DND-41 (cell line): ENCODE measurements at regions not wholly inside any gene's neighbourhood (a gene's known extent, or its start where the extent isn't known, plus 50 kb on each side); places are given as distances from the start of the nearest gene placed in this dataset.
"Not testable (repeated sequence)": the region's sequence is repeated elsewhere in the genome, so short reads cannot be mapped to it uniquely, and the experiment has no call there.

Experiments
- ATAC-seq: fragments of 200-7000 bp; cut with Tn5 transposase; 3 replicates; pipeline ENCODE4 v1.9.1; 2021; ENCODE audit warnings: low read depth; ENCODE audit not compliant: insufficient read depth
- DNase-seq: peaks from one replicate; pipeline ENCODE4 v3.0.0-alpha.2; 2020
- H2AFZ ChIP-seq: 2 replicates; pipeline ENCODE4 v1.6.0; 2012; ENCODE audit warnings: low read depth, low read length
- H3K27ac ChIP-seq: 2 replicates; pipeline ENCODE4 v1.5.1; 2012; ENCODE audit warnings: low read length, inconsistent platforms
- H3K27me3 ChIP-seq: fragments of 200-600 bp; sonication (generic); 2 replicates; pipeline ENCODE4 v1.6.0; 2012; ENCODE audit warnings: low read length, mild to moderate bottlenecking, inconsistent platforms; ENCODE audit not compliant: insufficient read depth, poor library complexity
- H3K36me3 ChIP-seq: 2 replicates; pipeline ENCODE4 v1.5.1; 2012; ENCODE audit warnings: low read length, inconsistent platforms; ENCODE audit not compliant: insufficient read depth
- H3K4me1 ChIP-seq: 2 replicates; pipeline ENCODE4 v1.5.1; 2012; ENCODE audit warnings: mild to moderate bottlenecking, low read length; ENCODE audit not compliant: insufficient read depth
- H3K4me2 ChIP-seq: 2 replicates; pipeline ENCODE4 v1.6.0; 2012; ENCODE audit warnings: mild to moderate bottlenecking, moderate library complexity, low read length, inconsistent platforms; ENCODE audit not compliant: insufficient read depth
- H3K4me3 ChIP-seq, 2 experiments: fragments of 200-600 bp in 1 of 2; shearing (Covaris generic) in 1 of 2; 2 replicates each; pipeline ENCODE4 v1.5.1; 2012 to 2016; ENCODE audit warnings: inconsistent platforms in 2 of 2, low read length in 2 of 2, mild to moderate bottlenecking in 2 of 2, low read depth in 1 of 2, moderate library complexity in 1 of 2
- H3K79me2 ChIP-seq: 2 replicates; pipeline ENCODE4 v1.6.0; 2012; ENCODE audit warnings: low read length, inconsistent platforms; ENCODE audit not compliant: insufficient read depth
- H3K9ac ChIP-seq: 2 replicates; pipeline ENCODE4 v1.6.0; 2012; ENCODE audit warnings: low read depth, mild to moderate bottlenecking, inconsistent platforms, low read length, moderate library complexity
- H3K9me3 ChIP-seq: 2 replicates; pipeline ENCODE4 v1.5.1; 2012; ENCODE audit warnings: low read length, moderate library complexity, mild to moderate bottlenecking, inconsistent platforms; ENCODE audit not compliant: insufficient read depth, severe bottlenecking
- H4K20me1 ChIP-seq: 2 replicates; pipeline ENCODE4 v1.6.0; 2012; ENCODE audit warnings: low read length; ENCODE audit not compliant: insufficient read depth
- EZH2 ChIP-seq: IDR thresholded peaks from 3 replicates; pipeline ENCODE4 v1.6.1; 2012; ENCODE audit warnings: borderline replicate concordance, low read depth, mild to moderate bottlenecking, moderate library complexity, low read length, inconsistent platforms; ENCODE audit not compliant: severe bottlenecking
- TF ChIP-seq, protein P1 (sequence below): IDR thresholded peaks from 2 replicates; pipeline ENCODE4 v1.5.1; 2012; ENCODE audit warnings: borderline replicate concordance, low read length, moderate library complexity, mild to moderate bottlenecking; ENCODE audit not compliant: poor library complexity, severe bottlenecking; ENCODE audit errors: extremely low read depth

DNA sequence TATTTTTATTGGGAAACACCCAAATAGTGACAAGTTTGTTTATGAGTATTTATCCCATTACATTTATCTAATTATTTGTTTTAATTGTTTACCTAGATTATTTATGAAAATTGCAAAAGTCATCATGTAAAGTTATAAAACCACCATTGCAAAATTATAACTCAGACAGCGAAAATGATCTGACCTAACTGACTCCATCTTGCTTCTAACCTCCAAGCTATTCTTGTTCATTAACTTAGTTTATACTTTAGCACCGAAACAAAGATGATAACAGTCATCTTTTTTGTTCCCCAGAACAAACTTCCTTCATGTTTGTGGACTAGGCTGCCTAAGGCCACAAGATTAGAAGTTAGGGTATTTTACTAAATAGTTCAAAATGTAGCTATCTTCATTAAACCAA is 190.8 kb downstream of the FASLG start:
- Histone ChIP-seq H3K27ac (no peak overlapping the region), H2AFZ (no peak overlapping the region), H3K36me3 (no peaks in the 10 kb centered on the region), H3K9ac (no peak overlapping the region), H4K20me1 (no peaks in the 10 kb centered on the region), H3K4me2 (no peak overlapping the region), H3K9me3 (no peaks in the 10 kb centered on the region), H3K4me3 (no peak overlapping the region), H3K79me2 (no peaks in the 10 kb centered on the region), H3K4me1 (peaks cover 13% of the 10 kb centered on the region), H3K27me3 (no peaks in the 10 kb centered on the region)
- TF ChIP-seq, protein P1, sequence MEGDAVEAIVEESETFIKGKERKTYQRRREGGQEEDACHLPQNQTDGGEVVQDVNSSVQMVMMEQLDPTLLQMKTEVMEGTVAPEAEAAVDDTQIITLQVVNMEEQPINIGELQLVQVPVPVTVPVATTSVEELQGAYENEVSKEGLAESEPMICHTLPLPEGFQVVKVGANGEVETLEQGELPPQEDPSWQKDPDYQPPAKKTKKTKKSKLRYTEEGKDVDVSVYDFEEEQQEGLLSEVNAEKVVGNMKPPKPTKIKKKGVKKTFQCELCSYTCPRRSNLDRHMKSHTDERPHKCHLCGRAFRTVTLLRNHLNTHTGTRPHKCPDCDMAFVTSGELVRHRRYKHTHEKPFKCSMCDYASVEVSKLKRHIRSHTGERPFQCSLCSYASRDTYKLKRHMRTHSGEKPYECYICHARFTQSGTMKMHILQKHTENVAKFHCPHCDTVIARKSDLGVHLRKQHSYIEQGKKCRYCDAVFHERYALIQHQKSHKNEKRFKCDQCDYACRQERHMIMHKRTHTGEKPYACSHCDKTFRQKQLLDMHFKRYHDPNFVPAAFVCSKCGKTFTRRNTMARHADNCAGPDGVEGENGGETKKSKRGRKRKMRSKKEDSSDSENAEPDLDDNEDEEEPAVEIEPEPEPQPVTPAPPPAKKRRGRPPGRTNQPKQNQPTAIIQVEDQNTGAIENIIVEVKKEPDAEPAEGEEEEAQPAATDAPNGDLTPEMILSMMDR = no peak
- no peak for TF ChIP-seq EZH2
- DNase-seq = no peak
- ATAC-seq = no peak

GRCh38 chr1:172851077-172851476 is 192.2 kb downstream of the FASLG start:
- no peak overlapping the region for H3K9ac ChIP-seq
- TF ChIP-seq, protein P1 = no peak
- no peak for TF ChIP-seq EZH2

GRCh38 chr1:172851856-172852255 is 193.0 kb downstream of the FASLG start:
- H3K27ac ChIP-seq = no peak overlapping the region
- DNase-seq (no peak), ATAC-seq (no peak)
- no peaks in the 10 kb centered on the region for H3K27me3 ChIP-seq
- no peak overlapping the region for H3K9ac ChIP-seq
- no peak for TF ChIP-seq EZH2
- H2AFZ ChIP-seq = no peak overlapping the region
- no peaks in the 10 kb centered on the region for H3K79me2 ChIP-seq
- no peak overlapping the region for H3K4me2 ChIP-seq
- no peaks in the 10 kb centered on the region for H3K36me3 ChIP-seq
- H3K4me1 ChIP-seq = no peaks in the 10 kb centered on the region
- no peak overlapping the region for H3K4me3 ChIP-seq
- no peaks in the 10 kb centered on the region for H3K9me3 ChIP-seq
- no peaks in the 10 kb centered on the region for H4K20me1 ChIP-seq

More at GRCh38 chr1:172851077-172851476, 192.2 kb downstream of the FASLG start:
- no peak overlapping the region for H3K4me2 ChIP-seq
- no peak overlapping the region for H3K4me3 ChIP-seq
- no peak overlapping the region for H3K27ac ChIP-seq
- no peaks in the 10 kb centered on the region for H3K9me3 ChIP-seq
- no peaks in the 10 kb centered on the region for H3K4me1 ChIP-seq
- H3K27me3 ChIP-seq = no peaks in the 10 kb centered on the region
- no peaks in the 10 kb centered on the region for H4K20me1 ChIP-seq
- no peaks in the 10 kb centered on the region for H3K36me3 ChIP-seq
- H2AFZ ChIP-seq = no peak overlapping the region
- H3K79me2 ChIP-seq = no peaks in the 10 kb centered on the region
- ATAC-seq (0 out of 3 replicates have a peak, but pooled peaks have one; percentile 17), DNase-seq (no peak)

- not testable (repeated sequence) for H3K79me2 ChIP-seq, H3K27ac ChIP-seq, ATAC-seq, DNase-seq, H3K4me1 ChIP-seq, H3K4me3 ChIP-seq, H2AFZ ChIP-seq, H3K9me3 ChIP-seq, H3K4me2 ChIP-seq, H3K36me3 ChIP-seq, H3K27me3 ChIP-seq, H3K9ac ChIP-seq, H4K20me1 ChIP-seq
Observed at GRCh38 chr1:172855983-172856382, 194.8 kb downstream of the TNFSF18 start.
